ENCODE measurements at regions not wholly inside any gene's neighbourhood (a gene's known extent, or its start where the extent isn't known, plus 50 kb on each side); places are given as distances from the start of the nearest gene placed in this dataset.
A peak's percentile ranks its signal among the peaks of the same experiment; 100 is the strongest.

- no peaks in the 10 kb centered on the region for H3K27me3 ChIP-seq
- WGBS, 2 donors (ENCODE audit: low coverage in 1 of 2), result 24 to 55% methylated on average over 6 of the region's 7 CpGs
- no peak for TF ChIP-seq POLR2AphosphoS5 (IDR thresholded peaks at IDR 0.05)
- no peak for TF ChIP-seq POLR2A (IDR thresholded peaks at IDR 0.05)
- TF ChIP-seq EP300 (IDR thresholded peaks at IDR 0.05), result no peak
- TF ChIP-seq CTCF (IDR thresholded peaks at IDR 0.05), result peak in 1 of 4 experiments; percentile 24
- no peaks in the 10 kb centered on the region for H3K4me1 ChIP-seq
- H3K4me3 ChIP-seq, result no peak overlapping the region
- ATAC-seq, result no peak
- no peaks in the 10 kb centered on the region for H3K9me3 ChIP-seq
- H3K27ac ChIP-seq, result no peak overlapping the region
- H3K36me3 ChIP-seq, result no peaks in the 10 kb centered on the region
Measured at GRCh38 chr3:28077572-28077971, 163.8 kb upstream of the CMC1 start.

DNA sequence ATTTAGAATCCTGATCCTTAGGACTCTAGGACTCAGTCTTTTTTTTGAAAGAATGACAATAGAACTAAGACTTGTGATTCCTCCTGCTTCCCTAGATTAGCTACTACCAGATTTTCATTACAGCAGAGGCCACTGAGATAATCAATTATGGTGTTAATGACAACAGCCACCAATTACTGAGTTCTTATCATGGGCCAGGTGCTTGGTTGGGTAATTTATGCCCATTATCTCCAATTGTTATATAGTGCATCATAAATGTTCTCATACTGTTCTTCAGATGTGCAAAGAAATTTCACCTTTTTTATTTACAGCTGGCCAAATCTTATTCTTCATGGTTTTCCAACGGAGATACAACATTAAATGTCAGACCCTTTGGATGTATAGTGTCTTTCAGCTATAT is 162.9 kb upstream of the CMC1 start:
- 63 to 85% methylated on average over 1 of the region's 1 CpG for WGBS, 2 donors (ENCODE audit: low coverage in 1 of 2)
- H3K9me3 ChIP-seq, result no peaks in the 10 kb centered on the region

DNA sequence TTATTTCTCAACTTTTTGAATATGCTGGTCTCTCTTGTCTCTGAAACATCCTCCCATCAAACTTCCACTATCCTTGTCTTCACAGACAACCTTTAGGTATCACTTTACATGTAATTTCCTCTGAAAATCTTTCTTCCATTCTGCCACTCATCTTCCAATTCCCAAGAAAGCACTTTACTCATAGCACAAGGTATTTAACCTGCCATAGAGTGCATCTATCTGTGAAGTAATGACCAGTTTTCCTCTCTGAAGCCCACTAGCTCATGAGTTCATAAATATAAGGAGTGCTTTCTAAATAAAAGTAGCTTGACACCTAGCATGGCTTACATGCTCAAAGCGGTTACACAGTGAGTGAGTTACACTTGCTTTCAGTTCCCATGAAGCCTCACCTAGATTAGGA is 160.7 kb upstream of the CMC1 start:
- Histone ChIP-seq H3K27me3 (no peaks in the 10 kb centered on the region), H3K4me1 (no peaks in the 10 kb centered on the region), H3K9me3 (no peaks in the 10 kb centered on the region), H3K4me3 (no peak overlapping the region), H3K27ac (no peak overlapping the region), H3K36me3 (no peaks in the 10 kb centered on the region)
- no peak for ATAC-seq
- no peak for TF ChIP-seq EP300 (IDR thresholded peaks at IDR 0.05)
- no peak for TF ChIP-seq CTCF (IDR thresholded peaks at IDR 0.05)
- no peak for TF ChIP-seq POLR2A (IDR thresholded peaks at IDR 0.05)
- TF ChIP-seq POLR2AphosphoS5 (IDR thresholded peaks at IDR 0.05), result no peak
- WGBS, 2 donors (ENCODE audit: low coverage in 1 of 2), result 71 to 100% methylated on average over 1 of the region's 1 CpG

More for the DNA sequence above, 162.9 kb upstream of the CMC1 start:
- no peak for ATAC-seq
- Histone ChIP-seq H3K4me3 (no peak overlapping the region), H3K36me3 (no peaks in the 10 kb centered on the region), H3K27me3 (no peaks in the 10 kb centered on the region), H3K4me1 (no peaks in the 10 kb centered on the region), H3K27ac (no peak overlapping the region)
- TF ChIP-seq CTCF (IDR thresholded peaks at IDR 0.05) (no peak), EP300 (IDR thresholded peaks at IDR 0.05) (no peak), POLR2AphosphoS5 (IDR thresholded peaks at IDR 0.05) (no peak), POLR2A (IDR thresholded peaks at IDR 0.05) (no peak)

- TF ChIP-seq POLR2A (IDR thresholded peaks at IDR 0.05) (no peak), EP300 (IDR thresholded peaks at IDR 0.05) (no peak), CTCF (IDR thresholded peaks at IDR 0.05) (no peak), POLR2AphosphoS5 (IDR thresholded peaks at IDR 0.05) (no peak)
- Histone ChIP-seq H3K4me3 (no peak overlapping the region), H3K27me3 (no peaks in the 10 kb centered on the region), H3K36me3 (no peaks in the 10 kb centered on the region), H3K4me1 (no peaks in the 10 kb centered on the region), H3K27ac (no peak overlapping the region), H3K9me3 (no peaks in the 10 kb centered on the region)
- ATAC-seq, result no peak
- 60 to 100% methylated on average over 1 to 2 of the region's 2 CpGs for WGBS, 2 donors (ENCODE audit: low coverage in 1 of 2)
Measured at GRCh38 chr3:28081533-28081947, 159.9 kb upstream of the CMC1 start.

DNA sequence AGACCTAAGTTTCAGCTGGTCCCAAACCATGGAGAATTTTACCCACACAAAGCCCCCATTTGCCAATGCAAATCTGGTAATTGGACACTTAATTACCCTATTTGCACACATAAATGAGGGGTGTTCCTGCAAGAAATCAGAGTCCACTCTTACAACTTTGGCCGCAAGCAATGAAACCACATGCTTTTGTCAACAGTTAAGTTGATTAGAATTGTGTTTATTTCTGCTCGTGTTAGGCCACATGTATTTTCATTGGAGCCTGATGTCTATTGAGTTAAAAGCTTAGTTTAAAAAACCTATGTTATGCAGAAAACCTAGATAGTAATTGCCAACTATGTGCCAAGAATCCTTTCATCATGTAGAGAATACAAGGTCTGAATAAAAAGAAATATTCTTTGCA is 153.8 kb upstream of the CMC1 start:
- TF ChIP-seq POLR2AphosphoS5 (IDR thresholded peaks at IDR 0.05) (no peak), POLR2A (IDR thresholded peaks at IDR 0.05) (no peak), EP300 (IDR thresholded peaks at IDR 0.05) (no peak), CTCF (IDR thresholded peaks at IDR 0.05) (no peak)

More for the DNA sequence above, 153.8 kb upstream of the CMC1 start:
- Histone ChIP-seq H3K9me3 (no peaks in the 10 kb centered on the region), H3K27ac (no peak overlapping the region), H3K36me3 (no peaks in the 10 kb centered on the region), H3K27me3 (no peaks in the 10 kb centered on the region), H3K4me1 (no peaks in the 10 kb centered on the region), H3K4me3 (no peak overlapping the region)
- ATAC-seq, result no peak
- WGBS, 2 donors (ENCODE audit: low coverage in 1 of 2), result 70 to 86% methylated on average over 2 of the region's 2 CpGs
